ENCODE measurements at regions not wholly inside any gene's neighbourhood (a gene's known extent, or its start where the extent isn't known, plus 50 kb on each side); places are given as distances from the start of the nearest gene placed in this dataset.

GRCh38 chr5:164784230-164784629 lies 1278.8 kb downstream of the MAT2B start:
- Histone ChIP-seq H3K36me3 (ENCODE audit: control insufficient read depth in 2 of 2, extremely low read depth in 1 of 2, insufficient read depth in 2 of 2, low read length in 2 of 2) (no peaks in the 10 kb centered on the region), H2AFZ (ENCODE audit: control insufficient read depth, low read length) (no peak overlapping the region), H4K20me1 (ENCODE audit: control insufficient read depth, extremely low read depth, insufficient read depth, low read length) (no peaks in the 10 kb centered on the region), H3K4me1 (ENCODE audit: control insufficient read depth, extremely low read depth, insufficient read depth, low read length) (no peaks in the 10 kb centered on the region), H3K4me3 (ENCODE audit: control insufficient read depth in 2 of 3, extremely low read depth in 1 of 3, insufficient read depth in 2 of 3, low read depth in 1 of 3, low read length in 3 of 3) (no peak overlapping the region), H3K9ac (ENCODE audit: control insufficient read depth, extremely low read depth, insufficient read depth, low read length) (no peak overlapping the region), H3K79me2 (ENCODE audit: control insufficient read depth, insufficient read depth, low read length) (no peaks in the 10 kb centered on the region), H3K9me3 (ENCODE audit: control insufficient read depth, low read depth, low read length) (no peaks in the 10 kb centered on the region), H3K27ac (ENCODE audit: control insufficient read depth, insufficient read depth, low read length) (no peak overlapping the region), H3K4me2 (ENCODE audit: control insufficient read depth, extremely low read depth, insufficient read depth, low read depth, low read length) (no peak overlapping the region), H3K27me3 (ENCODE audit: control insufficient read depth, extremely low read depth, insufficient read depth, low read length) (no peaks in the 10 kb centered on the region), H3K9me1 (ENCODE audit: control insufficient read depth, extremely low read depth, insufficient read depth, low read length) (no peaks in the 10 kb centered on the region)
- DNase-seq (ENCODE audit: low read depth, low spot score), result no peak
- no peak for FAIRE-seq
- dilution Hi-C loops (cut with MboI; ENCODE audit: extremely low pct_ligation_motif_present, low sequenced_read_pairs), result no loop called here
- TF ChIP-seq EZH2 (IDR thresholded peaks at IDR 0.05; ENCODE audit: low read length) (no peak), CTCF (optimal IDR thresholded peaks at IDR 0.05 in 1 of 3, IDR thresholded peaks at IDR 0.05 in 1 of 3, conservative IDR thresholded peaks at IDR 0.05 in 1 of 3; ENCODE audit: extremely low read depth in 1 of 3, insufficient read depth in 2 of 3, low read length in 3 of 3) (no peak)

GRCh38 chr5:164798110-164798509 lies 1292.7 kb downstream of the MAT2B start:
- H3K9ac ChIP-seq (ENCODE audit: control insufficient read depth, extremely low read depth, insufficient read depth, low read length), result no peak overlapping the region
- no peak for FAIRE-seq
- H3K9me1 ChIP-seq (ENCODE audit: control insufficient read depth, extremely low read depth, insufficient read depth, low read length), result no peaks in the 10 kb centered on the region
- TF ChIP-seq EZH2 (IDR thresholded peaks at IDR 0.05; ENCODE audit: low read length) (no peak), CTCF (optimal IDR thresholded peaks at IDR 0.05 in 1 of 3, IDR thresholded peaks at IDR 0.05 in 1 of 3, conservative IDR thresholded peaks at IDR 0.05 in 1 of 3; ENCODE audit: extremely low read depth in 1 of 3, insufficient read depth in 2 of 3, low read length in 3 of 3) (no peak)
- dilution Hi-C loops (cut with MboI; ENCODE audit: extremely low pct_ligation_motif_present, low sequenced_read_pairs), result no loop called here
- H3K9me3 ChIP-seq (ENCODE audit: control insufficient read depth, low read depth, low read length), result peaks cover 2% of the 10 kb centered on the region
- no peaks in the 10 kb centered on the region for H3K27me3 ChIP-seq (ENCODE audit: control insufficient read depth, extremely low read depth, insufficient read depth, low read length)
- H3K79me2 ChIP-seq (ENCODE audit: control insufficient read depth, insufficient read depth, low read length), result no peaks in the 10 kb centered on the region
- no peak overlapping the region for H3K4me2 ChIP-seq (ENCODE audit: control insufficient read depth, extremely low read depth, insufficient read depth, low read depth, low read length)
- no peak overlapping the region for H2AFZ ChIP-seq (ENCODE audit: control insufficient read depth, low read length)
- DNase-seq (ENCODE audit: low read depth, low spot score), result no peak
- H3K36me3 ChIP-seq (ENCODE audit: control insufficient read depth in 2 of 2, extremely low read depth in 1 of 2, insufficient read depth in 2 of 2, low read length in 2 of 2), result no peaks in the 10 kb centered on the region
- H3K27ac ChIP-seq (ENCODE audit: control insufficient read depth, insufficient read depth, low read length), result no peak overlapping the region
- no peaks in the 10 kb centered on the region for H4K20me1 ChIP-seq (ENCODE audit: control insufficient read depth, extremely low read depth, insufficient read depth, low read length)
- H3K4me1 ChIP-seq (ENCODE audit: control insufficient read depth, extremely low read depth, insufficient read depth, low read length), result no peaks in the 10 kb centered on the region
- H3K4me3 ChIP-seq (ENCODE audit: control insufficient read depth in 2 of 3, extremely low read depth in 1 of 3, insufficient read depth in 2 of 3, low read depth in 1 of 3, low read length in 3 of 3), result no peak overlapping the region

Measured in keratinocyte (primary cell).